COLO668 (cell line): ENCODE measurements at regions not wholly inside any gene's neighbourhood (a gene's known extent, or its start where the extent isn't known, plus 50 kb on each side); places are given as distances from the start of the nearest gene placed in this dataset.
"Not testable (repeated sequence)": the region's sequence is repeated elsewhere in the genome, so short reads cannot be mapped to it uniquely, and the experiment has no call there.

ENCODE experiments used
- DNase-seq: peaks from one replicate; lab custom pipeline; 2025; ENCODE audit not compliant: unreplicated experiment; lab: John Stamatoyannopoulos, UW

DNA sequence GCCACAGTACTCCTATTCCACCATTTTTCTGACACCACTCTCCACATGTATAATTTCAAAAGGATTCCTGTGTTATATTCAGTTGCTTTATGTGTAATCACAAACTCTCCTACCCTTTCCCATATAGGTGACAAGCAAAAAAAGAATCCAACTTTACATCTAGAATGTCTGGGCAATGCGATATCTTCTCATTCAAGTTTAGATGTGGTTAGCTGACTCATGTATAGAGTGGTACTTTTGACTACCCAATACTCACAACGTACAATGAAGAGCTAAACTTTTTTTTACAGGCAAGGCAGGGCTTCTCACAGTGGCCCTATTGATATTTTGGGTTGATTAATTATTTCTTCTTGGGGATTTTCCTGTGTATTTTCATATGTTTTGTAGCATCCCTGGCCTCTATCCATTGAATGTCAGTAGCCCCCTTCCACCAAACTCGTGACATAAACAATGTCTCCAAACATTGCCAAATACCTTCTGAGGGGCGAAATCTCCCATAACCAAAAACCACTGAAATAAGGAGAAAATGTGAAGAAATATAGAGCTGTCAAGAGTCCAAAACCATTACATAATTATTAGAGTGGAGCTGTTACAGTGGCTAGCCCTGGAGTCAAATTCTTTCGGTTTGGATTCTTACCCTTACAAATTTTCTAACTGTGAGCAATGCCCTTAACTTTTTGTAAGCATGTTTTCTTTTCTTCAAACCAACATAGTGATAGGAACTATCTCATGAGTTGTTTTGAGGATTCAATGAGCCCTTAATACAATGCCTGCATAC lies 342.6 kb downstream of the NSUN3 start:
- DNase-seq: no peak

DNA sequence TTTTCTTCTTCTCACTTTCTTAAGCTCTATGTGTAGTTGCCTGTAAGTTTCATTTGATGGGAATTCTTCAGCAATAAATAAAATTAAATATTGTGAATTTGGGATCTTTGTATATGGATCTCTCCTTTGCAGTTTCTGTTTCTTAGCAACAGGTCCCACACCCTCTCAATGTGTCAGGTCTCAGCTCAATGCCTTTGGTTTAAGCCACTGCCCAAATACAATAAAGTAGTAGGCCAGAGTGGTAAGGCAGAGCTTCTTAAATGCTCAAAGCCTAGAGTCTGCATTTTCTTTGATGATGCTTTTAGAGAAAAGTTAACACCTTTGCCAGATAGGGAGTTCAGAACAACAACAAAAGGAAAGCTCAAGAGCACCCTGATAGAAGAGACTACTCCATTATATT lies 343.7 kb downstream of the NSUN3 start:
- DNase-seq: no peak

DNA sequence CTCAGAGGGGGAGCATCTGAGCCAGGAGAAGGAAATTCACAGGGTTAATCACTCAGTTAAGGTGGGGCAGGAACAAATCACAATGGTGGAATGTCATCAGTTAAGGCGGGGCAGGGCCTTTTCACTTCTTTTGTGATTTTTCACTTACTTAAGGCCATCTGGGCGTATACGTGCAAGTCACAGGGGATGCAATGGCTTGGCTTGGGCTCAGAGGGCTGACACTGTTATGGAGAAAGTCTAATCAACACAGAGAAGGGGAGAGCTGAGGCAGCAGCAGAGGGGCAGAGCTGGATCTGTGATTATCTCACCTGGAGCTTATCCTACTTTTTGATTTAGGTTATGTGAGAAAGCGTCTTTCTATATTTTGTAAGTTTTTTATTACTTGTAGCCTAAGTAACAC lies 350.1 kb downstream of the NSUN3 start:
- DNase-seq: not testable (repeated sequence)

DNA sequence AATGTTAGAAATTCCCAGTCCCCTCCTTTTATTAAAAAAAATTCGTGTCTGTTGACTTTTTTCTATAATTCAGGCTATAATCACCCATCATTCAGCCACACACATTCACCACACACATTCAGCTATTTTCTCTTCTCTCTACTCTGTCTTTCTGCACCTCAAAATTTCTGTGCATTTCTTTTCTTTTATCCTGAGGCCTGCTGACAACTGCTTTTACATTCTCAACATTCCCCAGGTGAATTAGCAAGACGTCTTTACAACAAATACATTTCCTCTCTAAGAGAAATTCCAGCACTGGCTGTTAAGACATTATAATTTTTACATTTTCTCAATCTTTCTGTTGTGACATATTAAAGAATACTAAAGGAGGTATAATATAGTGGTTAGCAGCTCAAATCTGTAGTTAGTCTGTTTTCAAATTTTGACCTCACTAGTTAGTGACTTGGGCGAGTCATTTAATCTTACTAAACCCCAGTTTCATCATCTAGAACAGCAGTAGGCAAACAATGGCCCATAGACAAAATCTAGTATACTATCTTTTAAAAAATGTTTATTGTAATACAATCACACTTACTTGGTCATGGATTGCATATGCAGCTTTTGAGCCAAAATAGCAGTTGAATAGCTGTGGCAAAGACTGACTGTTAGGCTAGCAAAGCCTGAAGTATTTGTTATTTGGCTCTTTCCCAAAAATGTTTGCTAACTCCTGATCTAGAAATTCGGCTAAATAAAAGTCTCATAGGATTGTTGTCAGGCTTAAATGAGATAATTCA lies 350.7 kb downstream of the NSUN3 start:
- DNase-seq: no peak

DNA sequence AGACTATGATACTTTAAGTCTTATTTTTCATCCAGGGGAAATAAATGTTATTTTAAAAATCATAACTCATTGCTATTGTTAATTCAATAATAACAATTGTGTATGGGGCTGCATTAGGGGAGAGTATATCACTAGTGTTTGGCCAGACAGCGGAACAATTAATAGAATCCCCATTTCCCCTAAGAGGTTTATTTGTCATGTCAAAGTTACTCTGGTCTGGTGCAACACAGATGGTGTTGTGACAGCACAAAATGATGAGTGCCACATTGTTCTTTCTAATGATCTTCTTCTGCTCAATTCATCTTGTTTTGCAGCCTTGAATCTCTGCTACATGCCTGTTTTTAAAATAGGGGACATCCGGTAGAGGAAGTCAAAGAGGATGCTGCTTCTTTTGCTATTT lies 351.6 kb downstream of the NSUN3 start:
- DNase-seq: no peak

DNA sequence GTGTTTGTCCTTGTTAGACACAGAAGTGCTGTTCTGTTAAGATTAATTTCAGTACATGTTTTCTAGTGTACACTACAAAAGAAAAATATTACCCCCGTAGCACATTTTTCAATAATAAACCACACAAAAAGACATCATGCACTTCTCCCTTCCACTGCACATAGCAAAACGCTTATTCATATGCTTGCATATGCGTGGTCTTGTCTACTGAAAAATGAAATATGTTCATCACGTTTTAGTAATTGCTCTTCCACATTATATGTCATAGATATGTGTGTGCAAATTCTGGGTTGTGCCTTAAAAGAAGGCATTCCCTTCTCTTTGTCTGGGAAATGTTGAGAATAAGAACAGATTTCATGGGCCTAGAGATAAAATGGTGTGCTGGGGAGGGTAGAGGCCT lies 353.9 kb downstream of the NSUN3 start:
- no peak for DNase-seq

DNA sequence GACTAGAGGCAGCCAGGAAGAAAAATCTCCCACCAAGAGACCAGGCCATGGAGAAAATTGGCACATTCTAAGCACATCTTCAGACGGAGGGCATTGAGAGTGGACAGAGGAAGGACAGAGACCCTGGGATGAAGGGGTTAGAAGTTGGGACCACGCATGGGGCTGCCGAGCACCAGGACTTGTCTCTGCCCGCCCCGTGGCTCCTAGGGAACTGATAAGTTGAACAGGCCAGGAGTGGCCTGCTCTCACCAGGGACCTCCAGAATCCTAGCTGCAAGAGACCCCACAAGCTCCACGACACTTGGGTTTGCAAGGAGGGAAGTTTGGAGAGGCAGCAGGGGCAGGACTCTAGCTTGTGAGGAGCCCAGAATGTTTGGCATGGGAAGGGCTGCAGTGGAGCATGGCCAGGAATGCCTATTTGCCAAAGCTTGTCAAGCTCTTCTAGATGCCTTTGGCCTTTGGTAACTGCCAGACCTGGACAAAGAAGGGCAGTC lies 355.1 kb downstream of the NSUN3 start:
- no peak for DNase-seq

DNA sequence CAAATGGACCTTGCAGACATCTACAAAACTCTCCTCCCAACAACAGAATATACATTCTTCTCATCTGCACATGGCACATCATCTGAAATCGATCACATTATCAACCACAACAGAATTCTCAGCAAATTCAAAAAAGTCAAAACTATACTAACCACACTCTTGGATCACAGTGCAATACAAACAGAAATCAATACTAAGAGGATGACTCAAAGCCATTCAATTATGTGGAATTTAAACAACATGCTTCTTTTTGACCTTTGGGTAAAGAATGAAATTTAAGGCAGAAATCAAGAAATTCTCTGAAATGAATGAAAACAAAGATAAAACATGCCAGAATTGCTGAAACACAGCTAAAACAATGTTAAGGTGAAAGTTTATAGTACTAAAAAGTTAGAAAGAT lies 358.1 kb downstream of the NSUN3 start:
- no peak for DNase-seq

DNA sequence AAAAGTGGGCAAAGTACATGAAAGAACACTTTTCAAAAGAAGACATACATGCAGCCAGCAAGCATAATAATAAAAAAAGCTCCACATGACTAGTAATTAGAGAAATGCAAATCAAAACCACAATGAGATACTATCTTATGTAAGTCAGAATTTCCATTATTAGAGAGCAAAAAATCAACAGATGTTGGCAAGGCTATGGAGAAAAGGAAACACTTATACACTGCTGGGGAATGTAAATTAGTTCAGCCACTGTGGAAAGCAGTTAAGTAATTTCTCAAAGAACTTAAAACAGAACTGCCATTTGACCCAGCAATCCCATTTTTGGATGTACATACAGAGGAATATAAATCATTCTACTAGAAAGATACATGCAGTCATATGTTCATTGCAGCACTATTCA lies 360.7 kb downstream of the NSUN3 start:
- DNase-seq: no peak

DNA sequence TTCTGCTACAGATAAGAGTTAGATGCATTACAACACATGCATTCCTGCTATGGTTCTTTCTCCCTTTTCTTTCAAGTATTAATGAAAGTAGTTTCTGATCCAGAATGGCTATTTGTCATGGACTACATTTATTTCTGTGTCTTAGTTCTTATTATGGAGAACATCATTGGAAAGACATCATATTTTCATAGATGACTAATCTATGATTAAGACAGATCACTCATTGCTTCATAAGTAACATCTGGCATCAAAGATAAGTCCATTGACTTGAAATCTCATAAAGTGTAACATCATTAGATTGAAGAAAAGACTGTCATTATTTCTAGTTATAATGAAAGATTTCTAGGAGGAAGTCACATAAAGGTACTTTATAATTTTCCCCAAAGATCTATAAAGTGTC lies 366.7 kb downstream of the NSUN3 start:
- no peak for DNase-seq

DNA sequence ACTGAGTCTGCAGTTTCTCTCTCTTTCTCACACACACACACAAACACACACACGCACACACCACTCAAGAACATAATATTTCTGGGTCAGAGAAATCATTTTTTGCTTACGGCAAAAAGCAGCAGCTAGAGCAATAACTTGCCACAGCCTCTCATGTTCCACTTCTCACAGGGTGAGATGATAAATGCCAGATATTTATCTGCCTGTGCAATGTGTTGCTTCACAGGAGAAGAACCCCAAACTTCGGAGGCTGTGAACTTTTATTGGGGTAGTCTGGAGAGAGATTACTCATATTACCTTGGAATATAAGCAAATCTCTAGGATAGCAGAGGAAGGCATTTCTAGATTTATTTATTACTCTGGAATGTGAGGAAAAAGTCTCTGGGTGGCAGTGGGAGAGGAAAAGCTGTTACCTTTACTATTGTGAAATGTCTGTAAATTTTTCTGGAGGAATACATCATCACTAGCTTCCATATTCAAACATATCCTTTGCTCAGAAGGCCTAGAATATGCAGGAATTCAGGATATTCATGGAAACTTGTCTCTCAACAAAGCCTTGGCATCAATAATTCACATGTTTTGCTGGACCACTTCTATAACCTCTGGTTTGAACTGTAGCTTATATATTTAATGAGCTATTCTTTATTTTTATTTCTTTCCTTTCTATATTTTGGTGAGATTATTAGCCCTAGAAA lies 369.2 kb downstream of the NSUN3 start:
- DNase-seq: no peak

DNA sequence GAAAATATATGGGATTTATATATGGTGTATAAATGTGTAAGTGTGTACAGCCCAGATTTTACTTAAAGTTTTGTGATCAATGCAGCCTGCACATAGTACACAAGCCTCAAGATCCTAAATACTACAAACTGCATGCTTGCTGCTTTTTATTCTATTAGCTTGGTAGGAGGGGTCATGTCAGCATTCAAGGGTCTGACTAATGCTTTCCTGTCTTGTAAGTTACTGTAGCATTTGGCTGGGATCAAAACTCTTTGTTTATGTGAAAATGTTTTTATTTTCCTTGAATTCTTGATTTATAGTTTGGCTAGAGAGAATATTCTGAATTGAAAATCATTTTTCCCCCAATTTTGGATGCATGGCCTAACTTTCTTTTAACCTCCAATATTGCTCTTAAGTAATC lies 370.9 kb downstream of the NSUN3 start:
- DNase-seq: no peak

DNA sequence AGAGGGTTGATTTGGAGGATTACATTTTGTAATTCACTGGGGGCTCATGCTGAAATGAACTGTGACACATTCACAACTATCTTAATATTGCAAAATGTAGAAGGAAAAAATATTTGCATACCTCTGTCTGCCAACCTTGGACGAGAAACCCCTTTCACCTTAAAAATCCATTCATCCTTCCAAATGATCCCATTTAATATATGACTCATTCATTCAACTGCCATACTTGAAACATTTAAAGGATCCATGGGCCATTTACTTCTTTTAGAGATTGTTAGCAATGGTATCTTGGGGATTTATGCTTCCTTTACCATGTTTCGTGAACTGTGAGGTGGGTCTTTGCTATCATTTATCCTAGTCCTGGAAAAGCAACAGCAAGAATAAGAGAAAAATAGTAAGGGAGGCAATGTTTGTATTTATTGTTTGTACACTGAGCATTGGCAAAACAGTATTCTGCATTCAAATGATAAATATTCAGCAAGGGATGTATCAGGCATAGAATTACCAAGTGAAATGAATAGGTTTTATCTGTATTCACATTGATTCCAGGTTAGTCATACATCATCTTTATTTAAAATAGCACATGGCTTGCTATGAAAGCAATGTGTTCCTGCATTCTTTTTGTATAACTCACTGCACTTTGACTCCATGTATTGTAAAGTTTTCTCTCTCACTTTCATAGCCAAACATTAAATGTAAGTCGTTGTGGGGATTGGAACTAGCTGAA lies 378.1 kb downstream of the NSUN3 start:
- DNase-seq: no peak

DNA sequence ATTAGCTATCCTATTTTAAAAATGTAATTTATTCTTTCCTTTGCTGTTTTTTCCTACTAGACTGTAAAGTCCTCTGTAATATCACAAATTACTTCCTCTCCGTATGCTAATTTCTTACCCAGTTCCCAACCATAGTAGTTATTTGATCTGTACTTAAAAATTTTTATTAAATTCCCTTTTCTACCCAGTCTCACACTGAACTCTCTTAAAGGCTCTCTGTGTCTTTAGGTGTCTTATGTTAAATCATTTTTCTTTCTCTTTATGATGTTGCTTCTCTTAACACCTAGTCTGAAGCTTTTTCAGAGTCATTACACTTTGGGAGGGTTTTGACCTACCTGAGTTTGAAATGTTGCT lies 378.6 kb downstream of the NSUN3 start:
- DNase-seq: no peak

DNA sequence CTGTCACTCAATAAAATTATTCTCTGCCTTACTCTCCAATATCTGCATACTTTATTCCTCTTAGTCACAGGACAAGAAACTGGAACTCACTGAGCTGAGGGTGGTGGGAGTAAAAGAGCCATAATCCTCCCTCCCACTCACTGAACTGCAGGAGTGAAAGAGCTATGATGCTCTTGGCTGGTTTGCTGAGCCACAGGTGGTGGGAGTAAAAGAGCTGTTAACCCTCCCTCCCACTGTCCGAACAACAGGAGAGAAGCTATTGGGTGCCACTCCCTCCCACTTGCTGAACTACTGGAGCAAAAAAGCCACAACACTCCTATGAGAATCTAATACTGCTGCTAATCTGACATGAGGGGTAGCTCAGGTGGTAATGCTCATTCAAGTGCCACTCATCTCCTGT lies 391.0 kb downstream of the NSUN3 start:
- DNase-seq: peak; percentile 13

DNA sequence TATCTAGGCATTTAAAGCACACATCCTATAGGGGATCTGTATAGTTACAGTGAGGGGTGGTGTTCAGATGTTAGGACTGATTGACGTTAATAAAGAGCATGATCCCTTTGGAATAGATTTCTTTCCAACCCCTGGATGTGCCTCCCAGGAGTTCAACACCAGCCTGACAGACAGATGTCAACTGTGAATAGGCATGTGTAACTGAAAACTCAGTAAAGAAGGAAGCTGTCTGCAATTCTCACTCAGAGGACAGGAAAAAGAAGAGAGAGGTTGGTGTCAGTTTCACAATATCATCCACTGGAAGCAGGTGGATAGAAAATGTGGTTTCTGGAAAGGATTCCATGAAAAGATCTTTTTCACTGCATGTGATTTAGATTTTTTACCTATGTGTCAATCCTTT lies 396.3 kb downstream of the NSUN3 start:
- DNase-seq: no peak

DNA sequence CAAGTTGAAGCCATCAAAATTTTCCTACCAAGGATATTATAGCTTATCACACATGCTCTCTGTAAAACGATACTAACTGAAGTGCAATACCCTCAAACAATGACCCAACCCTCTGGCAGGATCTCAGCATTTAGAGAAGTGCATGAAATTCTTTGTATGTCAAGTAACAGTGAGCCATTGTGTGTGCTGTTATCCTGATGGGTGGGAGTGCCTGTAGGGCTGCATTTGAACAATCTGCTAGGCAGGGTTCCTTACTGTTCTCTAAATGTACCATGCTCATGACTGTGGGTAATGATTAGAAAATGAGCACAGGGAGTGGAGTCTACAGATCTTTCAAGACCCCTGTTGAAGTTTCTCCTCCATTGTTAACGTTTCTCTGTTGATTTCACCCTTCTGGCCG lies 398.1 kb downstream of the NSUN3 start:
- no peak for DNase-seq

DNA sequence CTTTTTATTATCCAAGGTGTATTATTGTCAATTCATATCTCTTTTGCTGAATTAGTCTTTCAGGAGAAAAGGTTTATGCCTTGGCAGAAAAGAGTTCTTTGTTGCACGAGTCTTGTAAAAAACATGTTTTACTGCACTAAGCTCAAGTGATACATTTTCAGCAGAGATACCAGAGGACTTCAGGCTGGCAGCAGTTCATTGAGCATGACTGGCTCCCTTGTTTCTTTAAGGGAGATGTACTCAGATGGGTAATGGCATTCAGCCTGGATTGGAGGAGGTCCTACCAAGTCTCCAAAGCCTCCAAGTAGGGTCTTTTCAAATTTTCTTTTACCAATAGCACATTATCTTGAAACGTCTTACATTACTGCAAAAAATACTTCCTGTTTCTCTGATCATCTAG lies 400.1 kb downstream of the NSUN3 start:
- no peak for DNase-seq

DNA sequence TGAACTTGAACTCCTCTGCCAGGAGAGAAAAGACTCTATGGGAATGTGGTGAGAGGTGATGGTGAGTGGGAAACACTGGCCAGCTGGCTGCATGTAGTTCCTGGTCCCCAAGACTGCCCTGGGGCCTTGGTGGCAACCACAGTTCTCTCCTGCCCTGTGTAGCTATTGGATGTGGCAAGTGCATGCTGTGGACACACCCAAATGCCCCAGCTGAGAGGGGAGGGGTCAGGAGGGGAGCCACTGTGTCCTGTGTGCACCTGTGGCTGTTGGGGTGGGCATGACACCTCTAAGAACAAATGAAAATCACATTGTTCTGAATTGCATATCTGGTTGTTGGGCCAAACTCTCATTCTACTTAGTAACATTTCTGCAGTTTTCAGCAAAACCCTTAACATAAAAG lies 409.6 kb downstream of the NSUN3 start:
- no peak for DNase-seq

DNA sequence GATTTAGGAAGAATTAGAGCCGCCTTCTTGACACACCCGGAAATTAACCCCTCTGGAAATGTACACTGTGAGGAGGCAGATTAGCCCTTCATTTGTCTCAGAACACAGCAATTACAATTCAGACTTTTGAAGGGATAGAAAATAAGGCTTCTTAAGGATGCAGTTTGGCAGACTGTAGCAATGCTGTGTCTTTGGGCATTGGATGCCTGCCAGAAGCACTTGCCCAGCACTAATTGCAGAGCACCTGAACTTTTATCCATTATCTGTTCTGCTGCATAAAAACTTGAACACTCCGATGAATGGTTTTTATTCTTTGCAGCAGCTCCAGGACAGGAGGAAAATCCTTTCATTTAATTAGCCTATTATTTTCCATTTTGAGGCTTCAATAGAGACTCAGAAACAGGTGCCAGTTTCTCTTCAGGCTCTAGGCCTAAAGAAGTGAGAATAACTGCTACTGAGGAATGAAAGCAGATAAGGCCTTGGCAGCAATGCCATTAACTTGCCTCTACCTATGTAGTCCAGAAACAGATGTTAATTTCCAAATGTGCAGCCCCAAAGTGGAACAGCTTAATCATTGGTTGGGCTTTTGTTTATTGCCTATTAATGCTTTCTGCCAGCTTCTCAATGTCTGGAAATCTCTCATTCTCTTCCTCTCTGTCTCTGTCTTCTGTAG lies 418.5 kb downstream of the NSUN3 start:
- DNase-seq: no peak

DNA sequence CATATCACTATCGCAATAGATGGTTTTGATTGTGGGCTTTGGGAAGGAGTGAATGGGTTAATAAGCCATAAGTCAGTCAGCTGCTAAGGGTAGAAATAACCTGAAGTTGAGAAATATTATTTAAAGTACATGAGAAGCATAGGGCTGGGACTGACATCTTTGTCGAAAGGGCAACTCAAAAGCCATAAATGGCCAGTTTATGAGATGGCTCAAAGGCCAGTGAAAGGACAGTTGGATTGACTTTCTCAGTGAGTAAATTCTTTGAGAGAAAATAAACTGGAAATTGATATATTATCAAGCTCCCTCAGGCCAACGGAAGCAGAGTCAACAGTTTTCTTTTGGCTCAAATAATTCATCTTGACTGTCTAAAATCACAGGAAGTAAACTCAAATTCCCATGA lies 419.8 kb downstream of the NSUN3 start:
- no peak for DNase-seq
